Skeletal muscle cell (primary cell): ENCODE measurements at regions not wholly inside any gene's neighbourhood (a gene's known extent, or its start where the extent isn't known, plus 50 kb on each side); places are given as distances from the start of the nearest gene placed in this dataset.

Experiments
- DNase-seq: peaks from one replicate; pipeline ENCODE4 v3.0.0-alpha.2; 2010; ENCODE audit warnings: low read depth
- H3K4me3 ChIP-seq: 2 replicates; pipeline ENCODE4 v1.5.1; 2011; ENCODE audit warnings: low read depth, mild to moderate bottlenecking, control low read depth, low read length, moderate library complexity

DNA sequence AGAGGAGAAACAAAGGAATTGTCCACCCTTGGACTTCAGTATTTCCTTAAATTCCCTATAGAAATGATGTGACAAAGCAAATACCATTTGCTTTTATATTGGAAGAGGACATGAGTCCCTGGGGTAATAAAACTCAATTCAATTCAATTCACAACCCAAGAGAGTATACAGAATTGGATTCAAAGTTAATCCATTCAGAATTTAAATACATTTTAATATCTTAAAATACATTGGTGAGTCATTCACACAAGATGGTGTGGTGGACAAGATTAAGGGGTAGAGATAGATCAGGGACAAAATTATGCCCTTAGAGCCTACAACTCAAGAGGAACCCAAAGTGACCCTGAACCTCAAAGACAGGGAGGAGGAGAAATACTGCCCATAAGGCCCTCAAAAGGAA, 495.0 kb upstream of the TMPO start:
- no peak overlapping the region for H3K4me3 ChIP-seq
- no peak for DNase-seq

DNA sequence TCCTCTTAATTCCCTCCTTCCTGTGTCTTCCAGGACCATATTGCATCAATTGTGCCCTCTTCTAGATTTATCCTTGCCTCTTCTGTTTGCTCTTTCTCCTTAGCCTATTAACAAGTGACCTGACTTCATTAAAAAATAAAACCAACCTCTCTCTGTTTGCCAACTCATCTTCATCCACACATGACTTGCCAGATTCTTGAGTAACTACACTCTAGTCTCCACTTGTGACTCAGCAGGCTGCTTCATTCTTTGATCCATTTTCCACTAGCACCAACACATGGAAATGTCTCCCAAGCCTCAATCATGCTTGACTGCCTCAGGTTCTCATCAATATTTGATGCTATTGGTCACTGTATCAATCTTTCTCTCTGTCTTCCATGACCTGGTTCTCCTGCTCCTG, 492.4 kb upstream of the TMPO start:
- H3K4me3 ChIP-seq = no peak overlapping the region
- no peak for DNase-seq

DNA sequence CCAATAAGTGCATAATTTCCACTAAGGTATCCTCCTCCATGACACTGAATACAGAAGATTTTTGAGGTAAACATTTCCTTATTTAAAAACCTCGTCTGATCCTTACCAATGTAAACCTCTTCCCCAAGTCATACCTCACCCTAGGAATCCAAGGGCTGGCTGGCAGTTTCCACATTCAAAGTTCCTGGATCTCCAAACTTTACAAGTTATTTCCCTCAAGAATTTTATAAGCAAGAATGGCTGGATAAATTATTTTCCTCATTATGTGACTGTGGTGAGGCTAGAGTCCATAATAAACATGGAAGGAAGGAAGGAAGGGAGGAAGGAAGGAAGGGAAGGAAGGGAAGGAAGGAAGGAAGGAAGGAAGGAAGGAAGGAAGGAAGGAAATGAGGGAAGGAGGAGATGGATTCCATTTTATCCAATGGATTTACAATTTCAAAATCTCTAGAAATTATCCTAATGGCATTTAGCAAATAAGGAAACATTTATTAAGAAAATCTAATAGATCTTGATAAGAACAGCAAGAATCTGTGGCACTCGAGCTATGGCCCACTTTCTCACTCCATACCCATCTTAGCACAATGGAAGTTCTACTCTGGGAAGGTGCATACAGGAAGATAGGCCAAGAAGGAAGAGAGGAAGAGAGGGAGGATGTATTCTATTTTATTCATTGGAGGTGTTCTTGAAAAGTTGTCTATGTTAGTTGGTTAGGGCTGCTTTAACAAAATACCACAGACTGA, 477.8 kb upstream of the TMPO start:
- H3K4me3 ChIP-seq = no peak overlapping the region
- no peak for DNase-seq

DNA sequence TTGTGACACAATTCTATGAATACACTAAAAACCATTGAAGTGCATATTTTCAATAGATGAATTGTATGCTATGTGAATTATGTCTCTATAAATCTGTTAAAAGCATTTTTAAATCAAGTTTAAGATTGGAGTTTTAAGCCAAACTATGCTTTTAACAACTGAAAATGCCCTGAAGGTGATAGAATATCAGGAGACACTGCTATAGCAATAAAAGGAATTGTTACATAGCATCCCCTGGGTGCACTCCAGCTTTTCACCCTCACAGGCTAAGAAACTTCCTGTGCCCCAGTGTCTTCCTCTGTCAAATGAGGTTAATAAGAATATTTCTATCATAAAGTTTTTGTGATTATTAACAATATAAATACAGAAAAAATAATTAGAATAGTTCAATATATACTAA, 472.7 kb upstream of the TMPO start:
- no peak for DNase-seq
- no peak overlapping the region for H3K4me3 ChIP-seq

DNA sequence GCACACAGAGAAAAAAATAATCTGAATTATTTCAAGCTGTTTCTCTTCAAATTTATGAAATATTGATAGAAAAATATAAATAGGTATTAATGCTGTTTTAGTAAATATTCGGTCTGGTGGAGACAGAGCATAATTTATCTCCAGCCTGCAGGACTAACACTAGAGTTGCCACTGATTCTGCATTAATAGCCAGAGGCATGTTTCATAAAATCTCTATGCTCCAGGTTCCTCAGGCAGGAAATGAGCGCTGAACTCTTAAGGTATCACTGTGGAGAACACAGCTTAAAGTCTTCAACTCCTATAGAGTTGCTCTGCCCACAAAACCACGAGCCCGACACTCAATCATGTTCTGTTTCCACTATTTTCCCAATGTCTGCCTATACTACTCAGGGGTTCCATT, 470.0 kb upstream of the TMPO start:
- DNase-seq = no peak
- H3K4me3 ChIP-seq = no peak overlapping the region

DNA sequence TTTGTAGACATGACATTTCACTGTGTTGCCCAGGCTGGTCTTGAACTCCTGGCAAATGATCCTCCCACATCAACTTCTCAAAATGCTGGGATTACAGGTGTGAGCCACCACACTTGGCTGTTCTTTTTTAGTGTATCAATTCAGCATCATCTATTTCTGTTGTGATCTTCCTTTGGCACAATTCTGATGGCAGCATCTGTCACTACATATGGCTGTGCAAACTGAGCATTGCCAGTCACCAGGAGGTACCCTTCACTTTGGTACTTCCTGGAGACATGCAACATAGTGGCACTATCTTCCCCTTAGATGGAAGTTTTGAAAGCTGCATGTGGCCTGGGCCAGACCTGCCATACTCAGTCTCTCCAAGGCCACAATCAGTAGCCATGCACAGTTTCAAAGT, 467.1 kb upstream of the TMPO start:
- no peak for DNase-seq
- no peak overlapping the region for H3K4me3 ChIP-seq

DNA sequence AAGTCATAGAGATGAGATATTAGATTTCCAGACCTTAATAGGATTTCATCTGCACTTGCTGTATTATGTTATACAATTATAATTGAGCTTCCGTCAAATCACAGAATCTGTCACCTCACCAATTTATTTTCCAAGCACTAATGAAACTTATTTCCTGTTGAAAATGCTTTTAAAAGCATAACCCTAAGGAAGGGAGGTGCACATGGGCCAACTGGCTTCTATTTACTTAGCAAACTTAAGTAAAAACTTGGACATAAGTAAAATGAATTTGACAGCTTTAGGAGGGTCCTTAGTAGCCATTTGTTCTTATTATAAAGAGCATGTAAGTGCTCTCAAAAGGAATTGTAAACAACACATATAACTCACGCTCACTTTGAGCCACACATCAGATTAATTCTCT, 462.2 kb upstream of the TMPO start:
- DNase-seq = no peak
- no peak overlapping the region for H3K4me3 ChIP-seq

DNA sequence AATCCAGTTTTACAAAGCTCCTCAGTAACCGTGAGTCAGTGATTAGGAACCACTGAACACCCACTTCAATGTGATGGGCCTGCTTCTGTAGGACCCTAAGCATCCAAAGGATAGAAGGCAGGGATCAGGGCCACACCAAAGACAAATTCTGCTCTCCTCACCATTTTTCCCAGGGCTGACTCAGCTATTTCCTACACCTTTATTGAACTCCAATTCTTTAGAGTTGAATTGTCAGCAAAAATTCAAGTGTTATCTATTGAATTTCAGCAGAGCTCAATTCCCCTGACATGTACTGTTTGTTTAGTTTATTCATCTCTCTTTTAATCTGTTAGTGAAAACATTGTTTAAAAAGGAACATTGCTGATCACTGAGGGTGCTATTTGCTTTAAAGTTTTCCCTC, 457.7 kb upstream of the TMPO start:
- H3K4me3 ChIP-seq = no peak overlapping the region
- DNase-seq = no peak

DNA sequence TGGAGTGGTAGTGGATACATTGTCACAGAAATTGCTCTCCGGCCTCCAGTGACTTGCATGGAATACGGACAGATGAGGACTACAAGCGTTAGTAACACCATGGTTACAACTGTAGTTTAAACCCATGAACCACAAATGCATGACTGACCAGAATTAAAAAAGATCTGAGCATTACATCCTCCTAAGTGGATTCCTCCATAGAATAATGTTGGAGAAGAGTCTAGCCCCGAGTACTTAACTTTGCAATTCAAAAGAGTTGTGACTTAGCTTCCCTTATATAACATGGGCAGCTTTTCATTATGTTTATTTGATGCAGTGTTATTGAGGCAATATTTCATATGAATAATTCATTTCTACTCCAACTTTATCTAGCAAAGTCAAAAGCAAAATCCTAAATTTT, 457.2 kb upstream of the TMPO start:
- DNase-seq = no peak
- no peak overlapping the region for H3K4me3 ChIP-seq

DNA sequence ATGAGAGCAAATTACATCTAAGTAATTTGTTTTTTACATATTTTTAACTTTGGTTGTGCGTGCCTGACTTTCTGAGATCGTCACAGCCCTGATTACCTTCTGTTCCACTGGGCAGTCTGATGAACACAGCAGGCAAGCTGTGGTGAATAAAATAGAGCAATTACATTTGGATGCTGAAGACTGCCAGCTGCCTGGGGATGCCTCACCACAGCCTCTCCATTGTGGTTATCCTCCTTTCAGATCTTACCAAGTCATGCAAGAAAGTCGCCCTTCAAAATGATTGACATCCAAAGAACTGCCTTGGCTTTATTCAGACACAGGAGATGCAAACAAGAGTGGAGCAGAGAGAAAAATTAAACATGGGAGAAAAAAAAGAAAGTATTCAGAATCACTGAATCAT, 456.6 kb upstream of the TMPO start:
- no peak for DNase-seq
- H3K4me3 ChIP-seq = no peak overlapping the region

DNA sequence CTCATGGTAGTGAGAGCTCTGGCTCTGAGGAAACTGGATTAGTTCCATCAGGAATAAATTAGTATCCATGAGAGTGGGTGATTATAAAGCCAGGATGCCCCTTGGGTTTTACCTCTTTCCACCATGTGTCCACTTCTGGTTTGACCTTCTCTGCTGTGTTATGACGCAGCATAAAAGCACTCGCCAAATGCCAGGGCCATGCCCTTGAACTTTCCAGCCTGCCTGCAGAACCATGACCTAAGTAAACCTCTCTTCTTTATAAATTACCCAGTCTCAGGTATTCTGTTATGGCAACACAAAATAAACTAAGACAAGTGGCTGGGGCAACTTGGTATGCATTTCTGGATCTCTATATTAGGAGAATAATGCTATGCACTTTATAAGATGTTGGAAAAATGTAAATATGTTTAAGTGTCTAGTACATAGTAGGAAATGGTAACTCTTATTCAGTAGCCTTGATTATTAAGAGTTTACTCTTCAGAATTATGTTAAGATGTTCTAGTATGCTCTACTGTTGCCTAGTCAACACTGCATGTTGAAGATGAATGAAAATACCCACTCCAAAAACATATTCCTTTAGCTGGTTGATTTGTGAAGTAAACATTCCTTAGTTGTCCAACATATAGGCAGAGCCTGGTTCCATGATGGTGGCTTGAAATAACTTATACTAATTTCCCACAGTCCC, 455.6 kb upstream of the TMPO start:
- DNase-seq = no peak

DNA sequence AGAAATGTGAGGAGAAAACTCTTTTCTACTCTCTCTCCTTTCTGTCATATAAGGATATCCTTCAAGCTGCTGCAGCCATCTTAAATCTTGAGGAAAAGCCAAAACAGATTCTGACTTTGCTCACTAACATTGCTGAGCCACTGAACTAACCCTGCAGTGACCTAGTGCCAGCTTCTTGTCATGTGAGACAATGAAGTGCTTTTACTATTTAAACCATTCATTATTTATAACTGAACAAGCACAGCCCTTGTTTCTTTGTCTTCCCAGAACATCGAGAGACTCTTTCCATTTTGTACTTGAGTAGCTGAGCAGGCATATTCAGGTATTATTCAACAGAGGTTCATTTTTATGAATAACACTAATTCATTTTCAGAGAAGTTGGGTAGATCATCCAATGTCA, 455.0 kb upstream of the TMPO start:
- H3K4me3 ChIP-seq = no peak overlapping the region
- no peak for DNase-seq

More for the DNA sequence above, 455.6 kb upstream of the TMPO start:
- no peak overlapping the region for H3K4me3 ChIP-seq

DNA sequence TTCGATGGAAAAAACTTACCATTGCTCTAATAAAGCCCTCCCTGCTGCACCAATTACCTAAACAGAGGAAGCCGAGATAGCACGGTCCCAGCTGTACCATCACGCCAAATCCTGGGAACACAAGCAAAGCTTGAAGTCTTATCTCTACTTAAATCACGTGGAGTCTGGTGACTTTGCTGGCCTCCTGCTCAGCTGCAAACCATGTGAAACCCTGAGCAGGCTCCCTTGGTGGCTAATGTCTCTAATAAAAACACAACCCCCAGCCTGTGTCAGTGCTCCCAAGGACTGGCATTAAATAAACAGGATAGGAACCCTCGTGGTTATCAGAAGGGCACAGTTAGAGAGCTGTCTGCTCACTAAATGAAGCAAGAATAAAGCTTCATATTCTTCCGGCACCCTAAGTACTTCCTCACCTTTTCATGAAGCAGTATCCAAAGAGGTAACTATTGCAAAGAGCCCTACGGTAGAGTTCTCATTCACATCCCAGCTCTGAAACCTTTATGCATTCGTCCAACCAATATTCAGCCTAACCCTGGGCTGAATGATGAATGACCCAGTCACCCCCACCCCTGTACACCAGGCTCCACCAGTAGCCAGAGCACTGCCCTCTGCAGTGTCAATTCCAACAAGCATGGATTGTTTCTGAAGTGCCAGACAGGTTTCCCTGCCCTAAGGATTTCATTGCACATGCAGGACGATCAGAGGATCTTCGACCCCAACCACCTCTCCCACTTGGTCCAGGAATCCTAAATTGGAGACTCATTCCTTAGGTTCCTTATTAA, 452.7 kb upstream of the TMPO start:
- H3K4me3 ChIP-seq = no peak overlapping the region
- no peak for DNase-seq

DNA sequence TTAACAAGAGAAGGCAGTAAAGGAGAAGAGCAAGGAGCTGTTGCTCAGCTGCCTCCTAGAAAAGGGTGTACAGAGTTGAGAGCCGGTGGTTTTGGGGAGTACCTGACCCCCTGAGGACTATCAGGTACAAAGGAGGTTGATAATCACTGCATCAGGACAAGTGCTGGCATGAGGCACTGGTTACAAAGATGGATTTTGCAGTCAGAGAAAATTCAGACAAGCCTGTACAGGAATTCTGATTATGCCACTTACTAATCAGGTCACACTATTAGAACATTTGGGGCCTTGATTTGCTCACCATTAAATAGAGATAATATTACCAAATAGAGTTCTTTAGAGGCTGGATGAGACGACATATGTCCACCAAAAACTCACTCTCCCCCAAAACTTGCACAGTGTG, 450.9 kb upstream of the TMPO start:
- no peak for DNase-seq

DNA sequence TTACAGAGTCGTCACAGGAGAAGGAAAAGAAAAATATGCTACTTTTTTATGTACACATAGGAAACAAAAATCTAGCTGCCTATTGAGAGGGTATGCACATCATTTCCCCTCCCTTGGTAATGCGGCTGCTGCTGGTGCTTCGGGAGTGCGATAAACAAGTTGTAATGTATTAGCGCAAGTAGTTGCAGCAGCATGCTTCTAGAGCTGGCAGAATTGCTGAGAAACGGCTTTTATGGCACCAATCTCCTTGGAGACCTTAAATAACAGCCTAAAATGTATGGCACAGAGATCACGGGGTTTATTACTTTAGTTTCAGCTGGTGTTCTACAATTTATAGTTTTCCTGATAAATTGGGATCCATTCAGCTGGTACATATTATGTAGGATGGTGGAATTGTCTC, 447.6 kb upstream of the TMPO start:
- no peak for DNase-seq
- H3K4me3 ChIP-seq = no peak overlapping the region

More for the DNA sequence above, 450.9 kb upstream of the TMPO start:
- no peak overlapping the region for H3K4me3 ChIP-seq

DNA sequence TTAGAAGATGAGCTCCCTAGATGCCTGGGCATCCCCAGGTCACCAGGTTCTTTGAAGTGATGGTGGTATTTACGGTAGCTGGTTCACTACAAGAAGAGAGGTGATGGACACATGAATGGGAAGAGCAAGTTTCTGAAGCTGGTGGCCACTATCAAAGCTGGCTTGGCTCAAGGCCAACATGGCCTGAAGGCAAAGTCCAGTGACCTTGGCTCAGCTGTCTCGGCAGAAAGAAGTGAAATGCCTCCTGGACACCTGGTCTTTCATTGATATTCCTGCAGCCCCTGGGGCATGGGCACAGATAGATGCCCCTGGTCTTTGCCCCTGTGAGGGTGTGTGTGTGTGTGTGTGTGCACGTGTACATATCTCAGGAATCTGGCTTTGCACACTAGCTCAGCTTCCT, 441.8 kb upstream of the TMPO start:
- no peak for DNase-seq
- no peak overlapping the region for H3K4me3 ChIP-seq

DNA sequence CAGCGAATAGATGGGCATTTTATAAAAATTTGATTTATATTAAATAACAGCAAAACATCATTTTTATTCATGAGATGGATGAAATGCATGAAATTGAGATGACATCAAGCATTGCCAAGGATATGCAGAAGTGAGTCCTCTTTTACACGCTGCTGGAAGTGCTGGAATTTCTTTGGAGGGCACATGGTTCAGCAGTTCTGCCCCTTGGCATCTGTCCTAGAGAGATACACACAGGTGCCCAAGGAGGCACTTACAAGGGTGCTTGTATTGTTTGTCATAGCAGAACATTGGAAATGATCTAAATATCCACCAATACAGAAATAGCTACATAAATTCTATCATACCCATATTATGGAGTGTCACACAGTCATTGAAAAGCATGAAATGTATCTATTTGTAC, 441.1 kb upstream of the TMPO start:
- no peak overlapping the region for H3K4me3 ChIP-seq
- DNase-seq = no peak

DNA sequence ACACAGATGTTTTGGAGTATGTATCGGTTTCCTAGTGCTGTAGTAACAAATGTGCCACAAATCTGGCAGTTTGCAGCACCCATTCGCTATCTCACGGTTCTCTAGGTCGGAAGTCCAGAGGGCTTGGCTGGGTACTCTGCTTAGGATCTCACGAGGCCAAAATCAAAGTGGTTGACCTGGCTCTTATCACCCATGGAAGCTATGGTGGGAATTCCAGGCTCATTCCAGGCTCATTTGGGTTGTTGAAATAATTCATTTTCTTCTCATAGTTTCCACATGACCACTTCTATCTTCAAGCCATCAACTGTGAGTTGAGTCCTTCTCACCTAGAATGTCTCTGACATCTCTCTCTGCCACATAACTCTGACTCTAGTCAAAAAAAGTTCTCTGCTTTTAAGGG, 431.0 kb upstream of the TMPO start:
- H3K4me3 ChIP-seq = no peak overlapping the region
- DNase-seq = no peak

DNA sequence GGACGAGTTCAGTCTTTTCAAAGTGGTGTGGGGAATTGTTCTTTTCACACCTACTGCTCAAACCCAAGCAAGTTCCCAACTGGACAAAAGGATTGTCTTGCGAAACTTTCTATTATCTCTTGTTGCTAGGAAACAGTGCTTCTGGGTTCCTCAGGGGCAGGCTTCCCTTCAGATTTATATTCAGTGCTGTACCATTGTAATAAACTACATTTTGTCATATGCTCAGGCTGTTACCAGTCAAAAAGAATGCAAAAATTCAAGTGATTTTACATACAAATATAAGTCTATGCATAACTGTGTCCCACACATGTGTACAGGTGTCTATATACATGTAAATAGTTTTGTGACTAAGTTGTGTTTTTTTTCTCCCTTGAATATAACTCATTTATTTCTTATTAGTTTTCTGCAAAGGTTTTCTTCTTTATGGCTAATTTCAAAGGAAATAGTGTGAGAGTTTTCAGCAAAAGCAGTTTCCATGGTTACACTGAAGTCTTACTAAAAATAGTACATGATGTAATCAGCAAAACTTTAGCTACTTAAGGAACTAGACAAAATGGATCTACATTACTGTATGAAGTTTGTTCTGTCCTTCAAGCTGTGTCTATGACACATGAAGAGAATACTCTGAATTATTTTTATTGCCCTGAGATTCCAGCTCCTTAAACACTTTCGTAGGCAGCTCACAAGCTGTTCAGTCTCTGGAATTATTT, 430.2 kb upstream of the TMPO start:
- no peak overlapping the region for H3K4me3 ChIP-seq
- no peak for DNase-seq

DNA sequence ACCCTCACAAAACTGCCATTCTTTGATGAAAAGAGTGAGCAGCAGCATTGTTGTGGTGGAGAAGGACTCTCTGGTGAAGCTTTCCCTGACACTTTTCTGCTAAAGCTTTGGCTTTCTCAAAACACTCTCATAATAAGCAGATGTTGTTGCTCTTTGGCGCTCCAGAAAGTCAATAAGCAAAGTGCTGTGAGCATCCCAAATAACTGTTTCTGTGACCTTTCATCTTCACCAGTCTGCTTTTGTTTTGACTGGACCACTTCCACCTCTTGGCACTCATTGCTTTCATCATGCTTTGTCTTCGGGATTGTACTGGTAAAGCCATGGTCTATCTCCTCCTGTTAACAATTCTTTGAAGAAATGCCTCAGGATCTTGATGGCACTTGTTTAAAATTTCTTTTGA, 424.7 kb upstream of the TMPO start:
- H3K4me3 ChIP-seq = no peak overlapping the region
- DNase-seq = no peak
